ENCODE measurements at regions not wholly inside any gene's neighbourhood (a gene's known extent, or its start where the extent isn't known, plus 50 kb on each side); places are given as distances from the start of the nearest gene placed in this dataset.

- H3F3A ChIP-seq (ENCODE audit: insufficient read depth, low read length): no peaks in the 10 kb centered on the region
- H3K27me3 ChIP-seq (ENCODE audit: insufficient read depth, low read length): no peaks in the 10 kb centered on the region
- H3K27ac ChIP-seq (ENCODE audit: low read depth, low read length, poor library complexity, severe bottlenecking): no peak overlapping the region
- H3K36me3 ChIP-seq (ENCODE audit: insufficient read depth, low read length): no peaks in the 10 kb centered on the region
- no peaks in the 10 kb centered on the region for H3K9me3 ChIP-seq (ENCODE audit: low read length)
- H3K4me3 ChIP-seq (ENCODE audit: low read depth, low read length, poor library complexity, severe bottlenecking): no peak overlapping the region
- no peak overlapping the region for H3K9ac ChIP-seq (ENCODE audit: low read length)
- H3K9me2 ChIP-seq (ENCODE audit: low read depth, low read length): no peaks in the 10 kb centered on the region
- H3K4me2 ChIP-seq (ENCODE audit: low read length): no peak overlapping the region
- H3K4me1 ChIP-seq (ENCODE audit: insufficient read depth, low read length, severe bottlenecking): no peaks in the 10 kb centered on the region
- H4K20me1 ChIP-seq (ENCODE audit: insufficient read depth, low read length): no peaks in the 10 kb centered on the region
- no peak overlapping the region for H2AFZ ChIP-seq (ENCODE audit: low read length)
- H3K79me2 ChIP-seq (ENCODE audit: insufficient read depth, low read length): no peaks in the 10 kb centered on the region
- TF ChIP-seq, protein P1, sequence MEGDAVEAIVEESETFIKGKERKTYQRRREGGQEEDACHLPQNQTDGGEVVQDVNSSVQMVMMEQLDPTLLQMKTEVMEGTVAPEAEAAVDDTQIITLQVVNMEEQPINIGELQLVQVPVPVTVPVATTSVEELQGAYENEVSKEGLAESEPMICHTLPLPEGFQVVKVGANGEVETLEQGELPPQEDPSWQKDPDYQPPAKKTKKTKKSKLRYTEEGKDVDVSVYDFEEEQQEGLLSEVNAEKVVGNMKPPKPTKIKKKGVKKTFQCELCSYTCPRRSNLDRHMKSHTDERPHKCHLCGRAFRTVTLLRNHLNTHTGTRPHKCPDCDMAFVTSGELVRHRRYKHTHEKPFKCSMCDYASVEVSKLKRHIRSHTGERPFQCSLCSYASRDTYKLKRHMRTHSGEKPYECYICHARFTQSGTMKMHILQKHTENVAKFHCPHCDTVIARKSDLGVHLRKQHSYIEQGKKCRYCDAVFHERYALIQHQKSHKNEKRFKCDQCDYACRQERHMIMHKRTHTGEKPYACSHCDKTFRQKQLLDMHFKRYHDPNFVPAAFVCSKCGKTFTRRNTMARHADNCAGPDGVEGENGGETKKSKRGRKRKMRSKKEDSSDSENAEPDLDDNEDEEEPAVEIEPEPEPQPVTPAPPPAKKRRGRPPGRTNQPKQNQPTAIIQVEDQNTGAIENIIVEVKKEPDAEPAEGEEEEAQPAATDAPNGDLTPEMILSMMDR (IDR thresholded peaks at IDR 0.05; ENCODE audit: low read length): no peak
- TF ChIP-seq EZH2 (IDR thresholded peaks at IDR 0.05; ENCODE audit: borderline replicate concordance, low read length): no peak
Observed at GRCh38 chr10:128863411-128863810, 603.6 kb upstream of the MGMT start.

DNA sequence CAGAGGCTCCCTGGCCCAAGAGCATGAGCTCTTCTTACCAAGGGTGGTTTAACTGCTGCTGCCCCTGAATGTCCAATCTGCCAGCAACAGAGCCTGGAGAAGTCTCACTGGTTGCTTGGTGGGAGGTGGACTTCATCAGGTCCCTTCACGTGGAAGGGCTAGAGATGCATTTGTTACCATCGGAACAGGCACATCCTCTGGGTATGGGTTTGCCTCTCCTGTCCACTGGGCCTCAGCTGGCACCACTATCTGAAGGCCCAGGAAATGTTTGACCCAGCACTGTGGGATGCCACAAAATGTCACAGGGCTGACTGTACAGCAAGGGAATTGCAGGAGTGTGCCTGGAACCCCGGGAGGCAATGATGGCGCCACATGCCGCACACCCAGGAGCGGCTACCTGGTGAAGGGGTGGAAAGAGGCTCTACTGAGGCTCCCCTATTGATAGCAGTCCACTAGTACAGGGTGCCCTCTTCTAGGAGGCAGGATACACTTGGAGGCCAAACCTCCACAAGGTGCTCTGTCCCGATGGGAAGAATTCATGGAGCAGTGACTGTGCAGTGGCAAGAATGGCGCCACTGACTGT, 603.1 kb upstream of the MGMT start:
- H3K36me3 ChIP-seq (ENCODE audit: insufficient read depth, low read length): no peaks in the 10 kb centered on the region
- no peaks in the 10 kb centered on the region for H3K9me2 ChIP-seq (ENCODE audit: low read depth, low read length)
- no peaks in the 10 kb centered on the region for H3K79me2 ChIP-seq (ENCODE audit: insufficient read depth, low read length)
- H3K4me2 ChIP-seq (ENCODE audit: low read length): no peak overlapping the region
- H4K20me1 ChIP-seq (ENCODE audit: insufficient read depth, low read length): no peaks in the 10 kb centered on the region
- H3F3A ChIP-seq (ENCODE audit: insufficient read depth, low read length): no peaks in the 10 kb centered on the region
- no peaks in the 10 kb centered on the region for H3K9me3 ChIP-seq (ENCODE audit: low read length)
- H3K9ac ChIP-seq (ENCODE audit: low read length): no peak overlapping the region
- TF ChIP-seq, protein P1 (IDR thresholded peaks at IDR 0.05; ENCODE audit: low read length): no peak
- no peak for TF ChIP-seq EZH2 (IDR thresholded peaks at IDR 0.05; ENCODE audit: borderline replicate concordance, low read length)
- no peak overlapping the region for H2AFZ ChIP-seq (ENCODE audit: low read length)
- no peak overlapping the region for H3K4me3 ChIP-seq (ENCODE audit: low read depth, low read length, poor library complexity, severe bottlenecking)
- no peaks in the 10 kb centered on the region for H3K27me3 ChIP-seq (ENCODE audit: insufficient read depth, low read length)
- H3K27ac ChIP-seq (ENCODE audit: low read depth, low read length, poor library complexity, severe bottlenecking): no peak overlapping the region
- H3K4me1 ChIP-seq (ENCODE audit: insufficient read depth, low read length, severe bottlenecking): no peaks in the 10 kb centered on the region

DNA sequence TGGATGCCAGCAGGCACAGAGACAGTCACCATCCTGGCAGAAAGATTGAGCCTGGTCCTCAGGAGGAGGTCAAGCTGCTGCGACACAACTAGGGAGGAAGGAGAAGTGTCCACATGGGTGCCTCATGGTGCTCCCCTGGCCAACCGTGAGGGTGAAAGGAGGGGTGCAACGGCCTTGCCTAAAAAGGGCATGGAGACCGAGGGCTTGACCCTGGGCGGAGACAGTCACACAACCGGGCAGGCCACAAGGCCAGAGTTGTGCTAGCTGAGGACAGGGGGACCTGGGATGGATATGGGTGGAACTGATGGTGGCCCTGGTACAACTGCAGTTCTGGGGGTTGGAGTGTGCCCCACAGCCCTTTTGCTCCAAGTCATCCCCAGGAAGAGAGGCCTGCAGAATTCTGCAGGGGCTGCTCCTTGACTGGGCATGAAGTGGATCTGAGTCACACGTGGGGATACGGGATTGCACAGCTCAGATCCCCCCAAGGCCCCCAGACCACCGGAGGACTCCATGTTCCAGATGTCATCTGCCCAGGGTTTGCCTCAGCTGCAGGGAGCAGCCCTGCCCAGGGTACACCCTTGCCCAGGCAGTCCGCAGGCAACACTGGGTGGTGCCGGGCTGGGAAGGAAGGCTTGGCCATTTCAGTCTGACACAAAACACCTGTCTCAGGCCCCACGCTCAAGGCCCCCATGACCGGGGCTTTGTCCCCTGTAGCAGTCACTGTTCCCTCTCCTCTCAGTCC, 602.3 kb upstream of the MGMT start:
- TF ChIP-seq EZH2 (IDR thresholded peaks at IDR 0.05; ENCODE audit: borderline replicate concordance, low read length): no peak
- TF ChIP-seq, protein P1 (IDR thresholded peaks at IDR 0.05; ENCODE audit: low read length): no peak
- Histone ChIP-seq H3F3A (ENCODE audit: insufficient read depth, low read length) (no peaks in the 10 kb centered on the region), H3K9me2 (ENCODE audit: low read depth, low read length) (no peaks in the 10 kb centered on the region), H3K9me3 (ENCODE audit: low read length) (no peaks in the 10 kb centered on the region), H3K36me3 (ENCODE audit: insufficient read depth, low read length) (no peaks in the 10 kb centered on the region), H3K4me2 (ENCODE audit: low read length) (no peak overlapping the region), H3K9ac (ENCODE audit: low read length) (no peak overlapping the region), H2AFZ (ENCODE audit: low read length) (no peak overlapping the region), H3K4me3 (ENCODE audit: low read depth, low read length, poor library complexity, severe bottlenecking) (no peak overlapping the region), H4K20me1 (ENCODE audit: insufficient read depth, low read length) (no peaks in the 10 kb centered on the region), H3K79me2 (ENCODE audit: insufficient read depth, low read length) (no peaks in the 10 kb centered on the region), H3K27ac (ENCODE audit: low read depth, low read length, poor library complexity, severe bottlenecking) (no peak overlapping the region), H3K4me1 (ENCODE audit: insufficient read depth, low read length, severe bottlenecking) (no peaks in the 10 kb centered on the region), H3K27me3 (ENCODE audit: insufficient read depth, low read length) (no peaks in the 10 kb centered on the region)
